Putamen (tissue), 1 donor: ENCODE measurements at regions not wholly inside any gene's neighbourhood (a gene's known extent, or its start where the extent isn't known, plus 50 kb on each side); places are given as distances from the start of the nearest gene placed in this dataset.
"Not testable (repeated sequence)": the region's sequence is repeated elsewhere in the genome, so short reads cannot be mapped to it uniquely, and the experiment has no call there.

ENCODE experiments used
- DNase-seq: peaks from one replicate; pipeline ENCODE4 v3.0.0-alpha.2; 2016; ENCODE audit warnings: low spot score

DNA sequence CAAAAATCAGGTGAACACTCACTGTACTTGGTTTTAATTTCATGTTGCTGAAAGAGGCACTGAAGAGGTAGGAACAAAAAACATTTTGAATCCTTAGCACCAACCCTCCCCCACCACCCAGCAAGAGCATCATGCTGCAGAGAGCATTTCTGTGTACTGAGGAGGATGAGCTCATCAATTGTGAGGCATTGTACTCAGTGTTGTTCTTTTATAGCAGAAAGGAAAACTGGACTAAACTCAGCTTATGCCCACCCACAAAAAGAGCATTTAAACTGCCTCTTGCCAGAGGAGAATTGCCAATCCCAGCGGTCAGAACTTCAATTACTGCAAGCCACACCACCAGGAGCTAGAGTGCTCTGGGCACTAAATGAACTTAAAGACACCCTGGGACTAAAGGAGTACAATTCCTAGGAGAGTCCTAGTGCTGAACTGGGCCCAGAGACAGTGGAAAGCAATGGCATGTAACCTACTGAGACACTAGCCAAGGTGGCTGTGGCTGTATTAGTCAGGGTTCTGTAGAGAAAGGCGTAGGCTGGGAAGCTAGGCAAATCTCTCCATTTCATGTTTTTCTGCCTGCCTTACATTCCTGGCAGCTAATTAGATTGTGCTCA is 280.7 kb upstream of the KLHL4 start:
- peak; percentile 59 for DNase-seq

DNA sequence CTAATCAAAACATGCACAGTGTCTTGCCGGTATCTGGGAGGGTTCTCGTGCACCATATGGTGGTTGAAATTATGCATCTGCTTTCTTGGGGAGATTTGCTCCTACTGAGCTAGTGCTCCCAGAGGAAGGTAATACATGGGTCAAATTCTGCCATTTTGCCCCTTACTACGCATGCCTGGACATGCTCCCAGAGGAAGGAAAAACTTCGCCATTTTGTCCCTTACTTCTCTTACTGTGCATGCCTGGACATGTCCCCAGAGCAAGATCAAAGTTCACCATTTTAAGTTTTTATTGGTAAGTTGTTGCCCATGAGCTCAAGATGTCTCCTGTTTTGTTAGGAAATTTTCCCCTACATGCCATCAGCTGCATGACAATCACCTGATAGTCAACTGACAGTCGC is 252.1 kb upstream of the KLHL4 start:
- DNase-seq: no peak

DNA sequence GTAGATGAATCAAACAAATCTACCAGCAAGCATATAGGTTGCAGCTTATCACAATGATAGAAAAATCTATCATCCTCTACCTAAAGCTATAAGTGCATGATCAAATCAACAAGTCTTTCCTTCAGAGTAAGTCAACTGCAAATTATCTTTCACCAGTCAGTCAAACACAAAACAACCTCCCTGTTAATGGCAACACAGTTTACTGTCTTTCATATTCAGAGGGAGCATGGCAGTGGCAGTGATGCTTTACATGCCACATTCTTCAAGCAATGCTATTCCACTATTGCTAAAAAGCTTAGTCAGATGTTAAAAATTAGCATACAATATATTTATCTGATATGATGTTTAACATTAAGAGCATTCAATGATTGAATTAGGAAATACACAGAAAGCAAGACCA is 245.1 kb upstream of the KLHL4 start:
- no peak for DNase-seq

DNA sequence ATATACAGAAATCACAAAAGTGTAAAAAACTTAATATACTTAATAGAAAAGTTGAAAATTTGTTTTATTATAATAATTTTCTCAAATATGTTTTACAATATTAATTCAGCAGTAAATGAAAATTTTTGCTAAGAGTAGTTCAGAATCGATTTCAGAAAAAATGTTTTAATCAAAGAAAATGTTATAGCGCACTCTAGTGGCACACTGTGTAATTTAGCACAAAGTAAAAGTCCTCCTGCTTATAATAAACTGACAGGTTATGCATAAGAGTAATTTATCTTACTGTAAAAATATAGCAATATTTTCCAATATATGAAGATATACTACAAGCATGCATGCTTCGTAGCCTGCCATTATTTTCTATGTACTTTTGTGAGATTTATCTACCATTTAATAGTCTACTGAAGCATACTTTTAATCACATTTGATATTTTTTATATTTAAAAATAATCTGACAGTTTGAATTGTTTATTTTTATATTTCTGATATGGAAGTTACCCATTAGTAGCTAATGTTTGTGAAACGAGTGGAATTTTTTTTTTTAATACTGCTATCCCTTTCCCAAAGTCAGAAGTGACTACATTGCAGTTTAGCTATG is 217.9 kb upstream of the KLHL4 start:
- DNase-seq: peak; percentile 2

DNA sequence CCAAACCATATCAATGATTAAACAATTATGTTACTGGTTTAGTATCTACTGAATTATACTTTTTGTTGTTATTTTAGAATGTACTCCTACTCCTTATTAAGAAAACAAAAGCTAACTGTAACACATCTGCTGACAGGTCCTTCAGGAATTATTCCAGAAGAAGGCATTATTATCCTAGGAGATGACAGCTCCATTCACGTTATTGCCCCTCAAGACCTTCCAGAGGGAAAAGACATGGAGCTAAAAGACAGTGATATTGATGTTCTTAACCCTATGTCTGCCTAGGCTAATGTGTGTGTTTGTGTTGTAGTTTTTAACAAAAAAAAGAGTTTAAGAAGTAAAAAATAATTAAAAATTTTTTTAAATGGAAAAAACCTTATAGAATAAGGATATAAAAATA is 206.8 kb upstream of the KLHL4 start:
- no peak for DNase-seq

DNA sequence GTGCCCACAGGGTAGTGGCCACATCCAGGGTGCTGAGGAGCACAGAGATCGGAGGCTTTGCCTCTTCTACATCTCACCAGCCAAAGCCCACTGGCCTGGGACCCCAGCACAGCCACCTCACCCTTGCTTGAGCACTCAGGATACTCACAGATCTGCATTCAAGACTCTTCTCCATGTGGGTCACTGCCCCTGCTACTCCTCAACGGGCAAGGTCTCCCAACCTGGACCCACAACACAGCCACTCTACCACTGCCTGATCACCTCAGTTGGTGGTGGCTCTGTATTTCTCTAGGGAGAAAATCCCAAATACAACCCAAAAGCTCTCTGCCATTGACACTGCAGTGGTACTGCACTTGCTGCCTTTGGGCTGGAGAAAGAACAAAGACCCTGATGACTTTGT is 190.3 kb upstream of the KLHL4 start:
- no peak for DNase-seq

DNA sequence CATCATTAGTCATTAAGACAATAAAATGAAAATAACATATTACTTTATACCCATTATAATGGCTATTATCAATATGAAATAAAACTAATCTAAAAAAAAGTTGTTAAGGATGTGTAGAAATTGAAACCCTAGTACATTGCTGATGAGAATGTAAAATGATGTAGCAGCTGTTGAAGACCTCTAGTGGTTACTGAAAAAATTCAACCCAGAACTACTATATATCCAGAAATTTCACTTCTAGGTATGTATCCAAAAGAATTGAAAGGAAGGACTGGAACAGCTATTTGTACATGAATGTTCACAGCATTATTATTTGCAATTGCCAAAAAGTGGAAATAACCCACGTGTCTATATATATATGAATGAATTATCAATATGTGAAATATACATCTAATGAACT is 180.3 kb upstream of the KLHL4 start:
- DNase-seq: no peak

DNA sequence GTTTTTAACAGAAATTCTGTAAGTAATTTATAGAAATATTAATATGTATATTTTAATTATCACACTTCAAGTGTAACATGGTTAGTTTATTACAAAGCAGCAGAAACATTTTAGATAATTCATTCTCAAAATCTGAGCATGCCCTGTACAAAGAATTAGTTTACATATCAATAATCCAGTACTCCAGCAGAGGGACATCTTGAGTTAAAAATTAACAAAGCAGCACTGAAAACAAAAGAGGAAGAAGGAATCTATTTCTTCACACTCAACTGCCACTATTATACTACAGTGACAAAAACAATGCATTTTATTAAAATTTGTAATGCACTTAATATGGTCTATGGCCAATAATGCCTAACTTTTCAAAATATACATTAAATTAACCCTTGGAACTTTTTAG is 179.1 kb upstream of the KLHL4 start:
- DNase-seq: peak; percentile 35

DNA sequence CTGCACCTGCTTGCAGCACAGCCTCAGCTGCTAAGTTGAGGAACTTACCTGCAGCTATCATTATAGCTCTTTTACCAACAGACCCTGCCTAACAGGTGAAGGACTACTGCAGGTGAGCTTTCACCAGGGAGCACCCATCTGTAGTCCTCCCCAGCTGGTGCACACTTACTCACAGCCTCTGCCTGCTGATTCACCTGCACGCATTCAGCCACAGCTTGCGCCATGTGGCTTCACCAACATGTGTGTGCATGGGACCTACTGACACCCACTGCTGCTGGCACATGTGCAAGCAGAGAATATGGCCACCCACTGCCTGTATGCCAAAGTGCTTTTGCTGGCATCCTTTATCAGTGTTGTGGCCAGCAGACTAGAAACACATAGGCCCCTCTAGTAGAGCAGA is 146.7 kb upstream of the KLHL4 start:
- DNase-seq: no peak

DNA sequence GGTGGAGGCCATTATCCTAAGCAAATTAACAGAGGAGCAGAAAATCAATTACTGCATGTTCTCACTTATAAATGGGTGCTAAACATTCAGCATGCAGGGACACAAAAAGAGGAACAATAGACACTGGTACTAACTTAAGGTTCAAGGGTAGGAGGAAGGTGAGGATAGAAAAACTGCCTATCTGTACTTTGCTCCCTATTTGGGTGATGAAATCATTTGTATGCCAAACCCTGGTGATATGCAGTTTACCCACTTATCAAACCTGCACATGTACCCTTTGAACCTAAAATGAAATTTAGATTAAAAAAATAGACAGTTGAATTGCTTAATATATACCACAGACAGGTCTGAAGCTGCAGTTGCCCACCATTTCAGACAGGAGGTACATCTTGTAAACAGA is 143.3 kb upstream of the KLHL4 start:
- no peak for DNase-seq

DNA sequence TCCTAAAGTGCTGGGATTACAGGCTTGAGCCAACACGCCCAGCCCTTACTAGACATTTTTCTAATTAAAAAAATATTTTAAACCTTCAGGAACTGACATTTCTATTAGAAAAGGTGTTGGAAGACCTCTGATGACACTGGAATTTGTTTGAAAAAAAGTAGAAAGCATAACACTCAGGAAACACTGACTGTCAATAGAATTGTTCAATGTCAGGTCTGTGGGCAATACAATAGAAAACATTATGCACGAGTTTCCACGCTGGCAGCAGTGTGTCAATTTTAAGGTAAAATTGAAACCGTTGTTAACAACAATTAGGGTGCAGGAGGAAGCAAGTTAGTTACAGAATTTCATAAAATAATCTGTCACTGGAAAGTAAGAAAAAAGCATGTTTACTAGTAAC is 140.7 kb upstream of the KLHL4 start:
- no peak for DNase-seq

DNA sequence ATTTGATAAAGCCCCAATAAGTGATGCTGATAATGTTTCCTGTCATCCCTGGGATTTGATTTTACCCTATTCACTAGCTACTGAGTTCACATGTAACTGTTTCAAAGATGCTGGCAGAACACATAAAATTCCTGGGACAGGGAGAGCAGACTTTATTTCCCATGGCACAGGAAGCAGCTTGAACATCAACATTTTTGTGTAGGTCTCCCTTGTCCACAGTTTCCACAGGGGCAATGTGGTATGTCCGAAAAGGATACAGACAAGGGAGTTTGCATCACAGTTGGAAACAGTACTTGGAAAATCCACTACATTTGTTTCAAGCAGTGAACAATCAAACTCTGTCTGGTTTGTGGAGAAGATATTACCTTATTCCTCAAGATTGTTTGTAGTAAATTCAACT is 129.2 kb upstream of the KLHL4 start:
- DNase-seq: no peak

DNA sequence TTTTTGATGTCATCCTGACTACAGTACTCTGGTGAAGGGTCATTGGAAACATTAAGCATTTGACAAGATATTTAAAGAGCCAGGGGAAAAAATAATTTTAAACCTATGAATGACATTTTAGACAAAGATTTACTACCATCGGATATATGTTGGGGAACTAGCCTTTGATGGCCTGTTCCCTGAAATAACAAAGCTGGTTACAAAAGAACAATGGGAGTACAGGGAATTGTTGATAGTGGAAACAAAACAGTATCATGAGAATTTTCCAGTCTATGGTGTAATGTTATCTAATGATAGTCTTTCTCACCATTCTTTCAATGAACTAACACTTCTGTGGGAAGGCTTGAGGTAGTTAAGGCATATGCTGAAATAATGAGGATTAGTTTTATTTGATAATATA is 125.9 kb upstream of the KLHL4 start:
- DNase-seq: no peak

DNA sequence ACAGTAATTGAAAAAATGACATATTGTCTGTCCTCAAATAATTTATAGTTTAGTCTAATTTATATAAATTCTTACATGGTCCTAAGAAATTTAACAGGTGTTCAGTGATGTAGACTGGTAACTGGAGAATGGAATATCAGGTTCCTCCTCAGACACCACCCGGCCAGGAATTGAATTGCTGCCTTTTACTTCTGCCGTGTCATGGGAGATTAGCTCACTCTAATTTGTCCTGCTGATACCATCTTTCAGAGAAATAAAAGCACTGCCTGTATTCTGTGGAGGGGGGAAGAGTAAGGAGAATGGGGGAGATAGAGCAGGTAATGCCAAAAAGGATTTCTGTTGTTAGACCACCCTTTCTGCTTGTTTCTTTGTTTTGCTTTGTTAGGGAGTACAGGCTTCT is 125.2 kb upstream of the KLHL4 start:
- no peak for DNase-seq

DNA sequence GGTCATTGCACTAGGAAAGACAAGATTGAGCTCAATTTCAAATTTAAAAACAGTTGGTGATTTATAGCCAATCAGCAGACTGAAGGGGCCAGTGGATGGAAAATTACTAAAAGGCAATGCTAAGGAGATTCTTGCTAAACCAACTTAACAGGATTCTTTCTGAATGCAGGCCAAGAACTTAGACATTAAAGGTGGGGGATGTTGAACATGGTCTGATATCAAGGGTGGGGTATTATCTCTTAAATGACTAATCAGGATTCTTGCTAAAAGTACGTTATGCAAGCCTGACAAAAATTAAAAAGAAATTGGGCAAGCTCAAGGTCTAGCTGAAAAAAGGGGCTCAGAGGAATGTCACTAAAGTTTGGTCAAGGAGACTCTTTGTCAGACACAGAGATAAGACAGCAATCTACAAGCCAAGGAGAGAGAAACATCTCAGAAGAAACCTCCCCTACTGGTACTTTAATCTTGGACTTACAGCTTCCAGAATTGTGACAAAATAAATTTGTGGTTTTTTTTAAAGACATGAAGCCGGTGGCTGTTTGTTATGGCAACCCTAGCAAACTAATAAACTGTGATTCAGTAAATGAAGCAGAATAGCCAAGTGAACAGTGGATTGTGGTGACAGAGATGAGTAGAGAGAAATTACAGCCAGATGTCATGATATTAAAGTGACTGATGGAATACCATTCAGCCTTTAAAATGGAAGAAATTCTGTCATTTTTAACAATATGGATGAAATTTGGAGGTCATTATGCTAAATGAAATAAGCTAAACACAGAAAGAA is 120.3 kb upstream of the KLHL4 start:
- no peak for DNase-seq

DNA sequence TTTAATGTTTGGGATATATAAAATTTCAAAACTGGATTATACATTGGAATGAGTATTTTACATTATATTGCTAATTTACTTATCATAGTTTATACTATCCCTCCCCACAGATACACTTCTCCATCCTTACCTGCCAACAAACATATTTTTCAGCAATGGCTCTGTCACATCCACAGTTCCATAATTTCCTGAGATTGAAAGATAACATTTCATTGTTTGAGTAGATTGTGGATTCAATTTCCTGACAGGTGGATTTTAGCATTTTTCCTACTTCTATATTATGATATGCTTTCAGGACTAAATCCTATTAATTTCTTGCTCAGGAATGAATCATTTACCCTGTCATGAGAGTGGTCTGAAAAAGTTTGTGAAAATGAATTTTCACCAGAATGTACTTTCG is 115.3 kb upstream of the KLHL4 start:
- no peak for DNase-seq

DNA sequence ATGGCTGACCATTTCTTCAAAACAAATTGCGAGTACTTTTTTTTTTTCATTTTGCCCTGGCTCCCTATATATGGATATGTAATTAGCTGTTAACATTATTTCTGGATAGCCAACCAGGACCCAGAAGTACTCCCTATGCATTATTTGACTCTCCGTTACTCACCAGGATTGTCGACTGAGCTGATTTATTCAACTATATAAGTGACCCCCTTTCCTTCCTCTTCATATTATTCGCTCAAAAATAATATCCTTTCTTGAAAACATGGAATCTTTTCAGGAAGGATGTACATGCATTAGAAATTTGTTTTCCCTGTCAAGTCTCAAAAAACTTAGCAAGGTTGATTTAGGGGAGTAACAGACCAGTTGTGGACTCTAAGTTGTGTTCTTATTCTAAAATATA is 114.1 kb upstream of the KLHL4 start:
- no peak for DNase-seq

DNA sequence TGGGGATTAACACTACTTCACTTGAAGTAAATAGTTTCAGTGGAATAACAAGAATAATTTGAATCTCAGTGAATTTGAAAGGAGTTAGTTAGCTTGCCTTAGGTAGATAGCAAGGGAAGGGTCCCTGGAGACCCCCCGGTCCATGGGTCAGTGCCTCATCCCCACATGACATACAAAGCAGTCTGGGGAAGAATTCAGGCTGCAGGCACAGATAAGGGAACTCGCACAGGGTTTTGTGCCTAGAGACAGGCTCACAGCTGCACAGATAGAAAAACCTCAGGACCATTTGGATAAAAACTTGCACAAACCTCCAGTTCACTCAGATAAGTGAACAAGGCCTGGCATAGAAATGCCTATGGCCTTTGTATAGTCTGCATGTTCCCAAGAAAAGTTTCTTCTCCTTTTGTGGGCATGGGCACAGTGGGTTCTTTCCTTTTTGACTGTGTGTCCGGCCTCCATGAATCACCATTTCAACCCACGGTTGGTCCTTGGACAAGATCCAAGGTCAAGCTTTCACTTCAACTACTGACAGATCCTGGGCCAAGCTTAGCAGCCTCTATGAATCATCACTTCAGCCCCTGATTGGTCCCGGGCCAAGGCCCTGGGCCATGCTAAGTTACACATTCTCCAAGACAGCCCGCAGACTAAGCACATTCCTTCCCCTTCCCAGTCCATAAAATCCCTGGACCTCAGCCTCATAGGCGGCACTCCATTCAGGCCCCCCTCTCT is 108.3 kb upstream of the KLHL4 start:
- no peak for DNase-seq

DNA sequence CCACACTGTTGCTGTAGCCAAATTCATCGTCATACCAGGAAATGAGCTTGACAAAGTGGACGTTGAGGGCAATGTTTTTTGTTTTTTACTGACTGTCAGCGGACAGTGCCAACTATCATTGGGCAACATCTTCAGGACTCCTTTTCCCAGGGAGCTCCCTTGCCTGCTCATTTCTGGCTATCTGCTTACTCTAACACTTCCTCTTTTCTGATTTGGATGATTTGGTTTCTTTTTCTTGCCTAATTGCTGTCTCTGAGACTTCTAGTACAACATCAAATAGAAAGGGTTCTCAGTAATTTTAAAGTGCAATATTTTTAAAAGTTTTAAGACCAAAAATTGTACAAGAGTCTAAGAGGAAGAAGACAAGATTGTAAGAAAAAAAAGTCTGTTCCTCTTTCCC is 92.0 kb upstream of the KLHL4 start:
- DNase-seq: no peak

DNA sequence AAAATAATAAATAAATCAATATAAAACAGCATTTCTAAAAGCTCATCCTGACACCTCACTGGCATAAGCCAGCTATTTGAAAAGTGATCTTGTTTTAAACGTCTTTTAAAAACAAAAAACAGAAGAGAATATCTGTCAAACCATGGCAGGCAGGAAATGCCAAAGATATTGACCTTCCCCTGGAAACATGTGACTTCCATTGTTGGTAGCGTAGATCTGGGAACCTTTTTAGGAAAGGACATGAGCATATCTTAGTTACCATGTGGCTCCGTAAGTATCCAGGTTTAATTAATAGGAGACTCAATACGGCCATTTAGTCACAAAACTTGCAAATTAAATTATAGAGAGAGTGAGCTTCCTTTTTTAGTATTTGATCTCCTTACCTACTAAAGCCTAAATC is 83.0 kb upstream of the KLHL4 start:
- no peak for DNase-seq

DNA sequence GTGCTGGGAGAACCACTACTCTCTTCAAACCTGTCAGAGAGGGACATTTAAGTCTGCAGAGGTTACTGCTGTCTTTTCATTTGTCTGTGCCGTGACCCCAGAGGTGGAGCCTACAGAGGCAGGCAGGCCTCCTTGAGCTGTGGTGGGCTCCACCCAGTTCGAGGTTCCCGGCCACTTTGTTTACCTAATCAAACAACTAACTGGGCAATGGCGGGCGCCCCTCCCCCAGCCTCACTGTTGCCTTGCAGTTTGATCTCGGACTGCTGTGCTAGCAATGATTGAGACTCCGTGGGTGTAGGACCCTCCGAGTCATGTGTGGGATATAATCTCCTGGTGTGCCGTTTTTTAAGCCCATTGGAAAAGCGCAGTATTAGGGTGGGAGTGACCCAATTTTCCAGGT is 69.0 kb upstream of the KLHL4 start:
- not testable (repeated sequence) for DNase-seq

DNA sequence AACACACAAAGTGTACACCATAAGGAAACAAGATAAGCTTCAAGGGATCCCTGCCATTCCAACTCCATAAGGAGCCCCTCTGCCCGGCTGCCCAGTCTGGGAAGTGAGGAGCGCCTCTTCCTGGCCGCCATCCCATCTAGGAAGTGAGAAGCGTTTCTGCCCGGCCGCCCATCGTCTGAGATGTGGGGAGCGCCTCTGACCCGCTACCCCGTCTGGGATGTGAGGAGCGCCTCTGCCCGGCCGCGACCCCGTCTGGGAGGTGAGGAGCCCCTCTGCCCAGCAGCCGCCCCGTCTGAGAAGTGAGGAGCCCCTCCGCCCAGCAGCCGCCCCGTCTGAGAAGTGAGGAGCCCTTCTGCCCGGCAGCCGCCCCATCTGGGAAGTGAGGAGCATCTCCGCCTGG is 51.8 kb upstream of the KLHL4 start:
- DNase-seq: not testable (repeated sequence)
